NCI-H1694 (cell line): ENCODE measurements at regions not wholly inside any gene's neighbourhood (a gene's known extent, or its start where the extent isn't known, plus 50 kb on each side); places are given as distances from the start of the nearest gene placed in this dataset.
"Not testable (repeated sequence)": the region's sequence is repeated elsewhere in the genome, so short reads cannot be mapped to it uniquely, and the experiment has no call there.

Experiments used
- DNase-seq: peaks from one replicate; lab custom pipeline; 2025; lab: John Stamatoyannopoulos, UW

DNA sequence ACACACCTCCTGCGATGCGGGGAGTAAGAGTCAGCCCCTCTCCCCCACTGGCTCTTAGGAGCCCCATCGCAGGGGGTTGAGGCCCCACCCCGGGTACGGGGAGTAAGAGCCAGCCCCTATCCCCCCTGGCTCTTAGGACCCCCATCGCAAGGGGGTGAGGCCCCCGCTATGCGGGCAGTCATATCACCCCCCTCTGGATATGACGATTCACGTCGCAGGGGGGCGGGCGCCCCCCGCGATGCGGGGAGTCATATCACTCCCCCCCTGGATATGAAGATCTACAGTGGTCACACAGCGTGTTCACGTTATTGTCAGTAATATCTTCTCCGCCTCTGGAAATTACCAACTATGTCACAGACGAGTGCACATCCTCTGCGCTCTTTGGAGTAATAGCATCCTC, 61.1 kb downstream of the DEFB131A start:
- DNase-seq, result not testable (repeated sequence)

DNA sequence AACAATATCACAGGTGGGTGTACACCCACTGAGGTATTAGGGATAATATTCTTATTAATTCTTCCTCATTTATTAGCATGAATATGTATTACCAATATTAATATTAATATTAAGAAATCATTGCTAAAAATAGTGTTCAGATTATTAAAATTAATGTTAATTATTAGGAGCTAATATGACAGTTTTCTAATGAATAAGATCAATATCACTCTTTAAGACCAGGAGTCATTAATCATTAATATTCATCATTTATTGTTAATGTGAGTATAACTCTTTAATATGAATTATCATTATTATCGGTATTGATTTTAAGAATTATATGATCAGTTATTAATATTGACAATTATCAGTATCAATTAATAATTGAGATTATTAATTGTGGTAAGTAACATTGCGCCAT, 62.5 kb downstream of the DEFB131A start:
- DNase-seq, result not testable (repeated sequence)

DNA sequence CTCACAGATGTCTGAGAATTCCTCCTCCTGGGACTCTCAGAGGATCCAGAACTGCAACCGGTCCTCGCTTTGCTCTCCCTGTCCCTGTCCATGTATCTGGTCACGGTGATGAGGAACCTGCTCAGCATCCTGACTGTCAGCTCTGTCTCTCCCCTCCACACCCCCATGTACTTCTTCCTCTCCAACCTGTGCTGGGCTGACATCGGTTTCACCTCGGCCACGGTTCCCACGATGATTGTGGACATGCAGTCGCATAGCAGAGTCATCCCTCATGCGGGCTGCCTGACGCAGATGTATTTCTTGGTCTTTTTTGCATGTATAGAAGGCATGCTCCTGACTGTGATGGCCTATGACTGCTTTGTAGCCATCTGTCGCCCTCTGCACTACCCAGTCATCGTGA, 68.7 kb downstream of the DEFB131A start:
- not testable (repeated sequence) for DNase-seq

DNA sequence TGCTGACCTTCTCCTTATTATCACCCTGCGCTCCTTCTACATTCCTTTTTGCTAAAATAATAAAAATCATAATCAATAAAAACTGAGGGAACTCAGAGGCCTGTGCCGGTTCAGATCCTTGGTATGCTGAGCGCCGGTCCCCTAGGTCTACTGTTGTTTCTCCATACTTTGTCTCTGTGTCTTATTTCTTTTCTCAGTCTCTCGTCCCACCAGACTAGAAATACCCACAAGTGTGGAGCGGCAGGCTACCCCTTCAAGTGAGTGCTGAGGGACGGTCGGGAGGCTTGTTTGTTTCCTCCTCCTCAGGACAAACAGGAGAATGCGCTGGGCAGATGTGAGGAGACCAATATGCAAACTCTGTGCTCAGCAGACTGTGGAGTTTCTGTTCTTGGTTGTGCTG, 75.4 kb downstream of the DEFB131A start:
- DNase-seq, result not testable (repeated sequence)

DNA sequence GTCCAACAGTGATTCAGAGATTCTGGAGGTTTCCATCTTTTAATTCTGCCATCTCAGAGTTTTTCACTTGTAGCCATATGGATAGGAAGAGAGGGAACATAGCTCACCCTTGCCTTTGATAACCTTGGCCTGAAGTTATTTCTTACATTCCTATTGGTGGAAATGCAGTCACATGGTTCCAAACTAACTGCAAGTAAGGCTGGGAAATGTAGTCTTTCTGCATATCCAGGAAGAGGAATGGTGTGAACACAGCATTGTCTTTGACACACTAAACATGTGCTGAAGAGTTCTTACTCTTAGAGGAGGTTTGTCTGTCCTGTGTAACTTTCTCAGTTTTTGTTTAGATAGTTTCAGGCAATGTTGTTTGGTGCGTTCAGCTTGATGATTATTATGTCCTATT, 78.7 kb downstream of the DEFB131A start:
- not testable (repeated sequence) for DNase-seq

DNA sequence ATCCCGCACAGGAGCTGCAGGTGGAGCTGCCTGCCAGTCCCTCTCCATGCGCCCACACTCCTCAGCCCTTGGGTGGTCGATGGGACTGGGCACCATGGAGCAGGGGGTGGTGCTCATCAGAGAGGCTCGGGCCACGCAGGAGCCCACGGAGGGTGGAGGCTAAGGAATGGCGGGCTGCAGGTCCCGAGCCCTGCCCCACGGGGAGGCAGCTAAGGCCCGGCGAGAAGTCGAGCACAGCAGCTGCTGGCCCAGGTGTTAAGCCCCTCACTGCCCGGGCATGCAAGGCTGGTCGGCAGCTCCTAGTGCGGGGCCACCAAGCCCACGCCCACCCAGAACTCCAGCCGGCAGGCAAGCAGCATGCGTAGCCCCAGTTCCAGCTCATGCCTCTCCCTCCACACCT, 80.2 kb downstream of the DEFB131A start:
- not testable (repeated sequence) for DNase-seq

DNA sequence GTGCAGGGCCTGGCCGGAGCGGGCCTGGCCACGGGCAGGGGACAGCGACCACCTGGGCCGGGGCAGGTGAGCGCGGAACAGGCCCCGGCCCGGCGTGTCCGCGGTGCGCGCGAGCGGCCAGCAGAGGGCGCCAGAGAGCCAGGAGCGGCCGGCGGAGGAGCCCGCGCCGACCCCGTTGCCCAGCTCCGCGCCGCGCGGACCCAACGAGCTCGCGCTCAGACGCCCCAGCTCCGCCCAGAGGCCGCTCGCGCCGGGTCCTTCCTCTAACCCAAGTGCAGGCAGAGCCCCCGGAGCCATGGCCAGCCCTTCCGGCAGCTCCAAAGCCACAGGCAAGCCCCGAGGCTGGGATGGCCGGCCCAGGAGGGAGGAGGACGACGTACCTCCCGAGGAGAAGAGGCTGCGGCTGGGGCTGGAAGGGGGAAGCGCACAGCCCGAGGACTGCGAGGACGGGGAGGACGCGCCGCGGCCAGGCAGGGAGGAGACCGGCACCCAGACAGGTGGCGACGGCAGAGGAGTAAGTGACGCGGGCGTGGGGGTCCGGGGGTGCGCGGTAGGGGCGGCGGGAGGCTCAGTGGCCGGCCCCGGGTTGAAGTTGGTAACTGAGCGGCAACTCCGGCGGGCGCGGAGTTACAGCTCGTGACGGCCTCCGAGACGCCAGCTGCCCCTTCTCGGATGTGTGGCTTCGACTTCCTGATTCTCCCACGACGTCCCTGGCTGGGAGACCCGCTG, 88.1 kb downstream of the DEFB131A start:
- not testable (repeated sequence) for DNase-seq

DNA sequence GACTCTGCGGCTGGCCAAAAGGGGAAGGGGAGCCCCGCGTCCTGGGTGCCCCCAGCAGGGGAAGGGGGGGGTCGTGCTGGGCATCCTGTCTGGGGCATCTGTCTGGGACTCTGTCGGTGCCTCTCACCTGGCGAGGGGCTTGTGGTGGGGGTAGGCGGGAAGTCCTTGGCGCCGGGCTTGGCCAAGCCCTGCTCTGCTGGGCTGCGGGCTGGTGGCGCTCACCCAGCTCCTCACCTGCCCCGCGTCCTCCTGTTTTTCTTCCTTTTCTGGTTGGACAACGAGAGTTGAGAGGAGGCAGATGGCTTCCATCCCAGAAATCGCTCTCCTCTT, 88.6 kb downstream of the DEFB131A start:
- not testable (repeated sequence) for DNase-seq

DNA sequence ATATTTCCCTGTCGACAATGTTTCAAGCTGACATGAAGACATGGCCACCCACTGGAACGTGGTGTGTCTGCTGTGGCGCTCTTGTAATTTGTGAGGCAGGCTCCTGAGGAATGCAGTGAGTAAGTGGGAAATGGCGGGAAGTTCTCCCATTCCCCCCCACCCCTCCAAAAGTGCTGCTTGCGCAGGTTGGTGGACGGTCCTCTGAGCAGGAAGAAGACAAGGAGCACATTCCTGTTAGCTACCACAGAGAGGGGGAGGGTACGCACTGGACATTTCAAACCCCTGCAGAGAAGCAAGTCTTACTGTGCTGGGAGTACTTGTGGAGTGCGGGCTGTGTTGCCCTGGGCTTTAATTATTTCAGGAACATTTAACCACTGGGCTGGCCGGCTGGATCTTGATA, 92.9 kb downstream of the DEFB131A start:
- DNase-seq, result not testable (repeated sequence)

DNA sequence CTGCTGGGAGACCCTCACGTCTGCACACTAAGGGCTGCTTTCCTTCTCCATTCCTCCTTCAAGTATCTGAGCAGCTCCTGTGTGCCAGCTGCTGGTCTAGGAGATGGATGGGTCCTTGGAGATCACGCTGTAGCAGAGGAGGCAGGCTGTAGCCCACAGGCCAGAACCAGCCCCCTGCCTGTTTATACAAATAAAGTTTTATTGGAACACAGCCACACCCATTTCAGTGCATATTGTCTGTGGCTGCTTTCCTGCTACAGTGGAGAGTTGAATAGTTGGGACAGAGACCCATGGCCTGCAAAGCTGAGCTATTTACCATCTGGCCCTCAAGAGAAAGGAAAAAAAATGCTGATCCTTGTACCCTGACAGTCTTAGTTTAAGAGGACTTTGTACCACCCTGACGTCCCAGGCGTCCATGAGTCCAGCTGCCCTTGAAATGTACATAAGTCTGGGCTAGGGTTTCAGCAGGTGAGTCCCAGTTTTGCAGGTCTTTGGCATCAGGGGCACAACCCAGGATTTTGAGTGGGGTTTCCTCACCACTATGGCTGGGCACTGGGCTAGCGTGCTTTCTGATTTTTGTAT, 95.8 kb downstream of the DEFB131A start:
- DNase-seq, result not testable (repeated sequence)

DNA sequence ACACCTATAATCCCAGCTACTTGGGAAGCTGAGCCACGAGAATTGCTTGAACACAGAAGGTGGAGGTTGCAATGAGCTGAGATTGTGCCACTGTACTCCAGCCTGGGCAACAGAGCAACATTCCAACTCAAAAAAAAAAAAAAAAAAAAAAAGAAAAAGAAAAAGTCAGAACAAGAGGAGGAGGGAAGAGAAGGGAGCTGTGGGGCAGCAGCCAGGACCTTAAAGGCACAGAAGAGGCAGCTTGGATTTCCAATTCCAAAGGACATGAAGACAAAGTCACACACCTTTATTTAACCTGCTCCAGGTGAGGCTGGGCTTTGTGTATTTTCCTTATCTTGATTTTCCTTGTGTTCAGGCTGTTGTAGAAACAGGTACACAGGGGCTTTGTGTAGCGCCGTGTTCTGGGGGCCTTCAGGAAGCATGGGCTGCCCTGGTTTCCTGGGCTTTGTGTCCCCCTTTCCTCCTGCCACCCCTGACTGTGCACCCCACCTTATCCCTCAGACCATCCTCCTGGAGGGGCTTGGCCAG, 97.2 kb downstream of the DEFB131A start:
- not testable (repeated sequence) for DNase-seq

DNA sequence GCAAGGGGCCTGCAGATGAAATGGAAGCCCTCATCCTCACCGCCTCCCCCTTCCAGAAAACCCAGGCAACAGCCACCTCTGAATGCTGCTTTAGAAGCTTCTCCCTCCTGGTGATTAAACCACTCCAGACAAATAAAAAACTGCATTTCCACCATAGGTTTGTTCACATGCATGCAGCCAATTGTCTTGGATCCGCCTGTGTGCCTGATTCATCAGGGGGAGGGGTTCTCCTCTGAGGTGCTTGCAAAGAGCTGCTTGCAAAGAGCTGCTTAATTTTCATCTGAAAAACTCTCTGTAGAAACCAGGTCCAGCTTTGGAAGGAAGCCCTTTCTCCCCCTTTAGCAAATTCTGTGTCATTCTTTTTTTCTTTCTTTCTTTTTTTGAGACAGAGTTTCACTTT, 100.6 kb downstream of the DEFB131A start:
- not testable (repeated sequence) for DNase-seq

DNA sequence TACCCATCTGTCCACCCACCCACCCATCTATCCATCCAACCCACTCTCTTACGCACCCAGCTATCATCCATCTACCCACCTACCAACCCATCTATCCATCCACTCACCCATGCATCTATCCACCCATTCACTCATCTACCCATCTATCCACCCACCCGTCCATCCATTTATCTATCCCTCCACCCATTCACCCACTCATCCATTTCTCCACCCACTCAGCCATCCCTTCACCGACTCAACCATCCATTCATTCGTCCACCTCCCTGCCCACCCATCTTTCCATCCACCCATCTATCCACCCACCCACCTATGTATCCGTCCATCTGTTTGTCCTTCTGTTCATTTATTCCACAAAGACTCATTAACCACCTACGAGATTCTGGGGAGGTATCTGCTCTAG, 103.3 kb downstream of the DEFB131A start:
- not testable (repeated sequence) for DNase-seq

DNA sequence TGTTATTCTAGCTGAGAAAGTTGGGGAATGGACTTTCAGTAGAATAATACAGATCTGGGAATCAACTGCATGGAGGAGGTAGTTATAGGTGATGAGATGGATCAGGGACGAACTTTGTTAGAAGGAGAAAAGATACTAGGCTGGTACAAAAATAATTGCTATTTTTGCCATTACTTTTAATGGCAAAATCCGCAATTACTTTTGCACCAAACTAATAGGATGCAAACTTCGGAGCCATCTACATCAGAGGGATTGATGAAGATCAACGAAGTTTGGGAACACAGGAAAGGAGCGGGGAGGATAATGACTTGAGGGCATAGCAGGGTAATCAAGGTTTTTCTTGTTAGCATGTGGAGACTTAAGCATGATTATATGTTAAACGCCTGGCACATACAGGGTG, 111.9 kb downstream of the DEFB131A start:
- DNase-seq, result not testable (repeated sequence)

DNA sequence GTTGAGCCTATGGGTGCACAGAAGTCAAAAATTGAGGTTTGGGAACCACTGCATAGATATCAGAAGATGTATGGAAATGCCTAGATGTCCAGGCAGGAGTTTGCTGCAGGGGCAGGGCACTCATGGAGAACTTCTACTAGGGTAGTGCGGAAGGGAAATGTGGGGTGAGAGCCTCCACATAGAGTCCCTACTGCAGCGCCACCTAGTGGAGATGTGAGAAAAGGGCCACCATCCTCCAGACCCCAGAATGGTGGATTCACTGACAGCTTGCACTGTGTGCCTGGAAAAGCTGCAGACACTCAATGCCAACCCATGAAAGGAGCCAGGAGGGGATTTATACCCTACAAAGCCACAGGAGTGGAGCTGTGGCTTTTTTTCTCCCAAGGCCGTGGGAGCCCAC, 133.7 kb downstream of the DEFB131A start:
- not testable (repeated sequence) for DNase-seq

DNA sequence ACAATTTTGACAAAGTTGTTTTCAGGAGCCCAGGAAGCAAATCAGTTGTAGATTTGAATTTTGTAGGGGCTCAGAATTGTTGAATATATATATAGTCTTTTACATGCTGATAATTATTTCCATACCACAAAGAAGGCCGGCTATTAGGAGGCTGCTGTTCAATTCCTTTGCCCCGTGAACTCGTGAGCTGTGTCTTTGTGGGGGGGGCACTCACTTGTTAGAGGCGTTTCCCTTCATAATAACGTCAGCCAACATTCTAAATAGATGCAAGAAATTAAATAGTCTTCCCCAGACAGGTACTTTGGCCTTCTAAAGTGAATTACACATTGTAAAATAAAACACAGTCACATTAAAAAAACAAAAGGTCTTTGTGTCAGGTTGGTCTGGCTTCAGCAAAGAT, 138.7 kb downstream of the DEFB131A start:
- DNase-seq, result not testable (repeated sequence)

DNA sequence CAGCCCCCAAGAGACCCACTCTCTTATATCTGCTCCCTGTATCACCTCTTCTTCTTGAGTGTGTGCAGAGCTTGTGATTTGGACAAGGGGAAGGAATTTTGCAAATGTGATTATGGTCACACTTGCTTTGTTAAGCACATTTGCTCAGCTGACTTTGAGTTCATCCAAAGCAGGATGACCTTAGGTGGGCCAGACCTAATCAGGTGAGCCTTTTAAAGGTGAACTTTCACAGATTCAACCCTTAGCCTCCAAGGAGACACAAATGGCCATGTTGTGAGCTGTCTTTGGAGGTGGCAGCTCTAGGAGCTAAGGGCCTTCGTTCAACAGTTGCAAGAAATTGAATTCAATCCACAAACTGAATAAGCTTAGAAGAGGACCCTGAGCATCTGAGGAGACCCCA, 147.8 kb downstream of the DEFB131A start:
- DNase-seq, result no peak

DNA sequence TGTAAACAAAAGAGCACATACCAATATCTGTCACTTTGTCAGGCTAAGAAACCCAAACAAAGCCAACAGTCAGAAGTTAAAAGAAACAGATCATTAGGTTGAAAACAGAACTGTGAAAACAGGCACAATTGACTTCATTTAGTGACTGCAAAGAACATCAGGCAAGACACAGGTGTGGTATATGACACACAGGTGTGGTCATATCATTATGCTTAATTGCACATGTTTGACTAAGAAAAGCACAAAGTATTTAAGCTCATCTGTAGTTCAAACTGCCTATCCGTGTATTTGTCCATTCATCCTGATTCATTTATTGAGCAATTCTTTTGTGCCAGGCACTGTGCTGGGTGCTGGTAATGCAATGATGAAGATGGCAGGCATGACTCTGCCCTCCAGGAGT, 150.7 kb downstream of the DEFB131A start:
- no peak for DNase-seq

DNA sequence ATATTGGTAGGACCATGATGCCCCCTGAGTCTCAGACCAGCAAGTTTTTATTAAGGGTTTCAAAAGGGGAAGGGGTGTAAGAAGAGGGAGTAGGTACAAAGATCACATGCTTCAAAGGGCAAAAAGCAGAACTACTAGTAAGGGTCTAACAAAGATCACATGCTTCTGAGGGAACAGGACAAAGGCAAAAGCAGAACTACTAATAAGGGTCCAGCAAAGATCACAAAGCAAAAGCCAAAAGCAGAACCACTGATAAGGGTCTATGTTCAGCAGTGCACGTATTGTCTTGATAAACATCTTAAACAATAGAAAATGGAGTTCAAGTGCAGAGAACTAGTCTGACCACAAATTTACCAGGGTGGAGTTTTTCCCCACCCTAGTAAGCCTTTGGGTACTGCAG, 151.3 kb downstream of the DEFB131A start:
- not testable (repeated sequence) for DNase-seq

DNA sequence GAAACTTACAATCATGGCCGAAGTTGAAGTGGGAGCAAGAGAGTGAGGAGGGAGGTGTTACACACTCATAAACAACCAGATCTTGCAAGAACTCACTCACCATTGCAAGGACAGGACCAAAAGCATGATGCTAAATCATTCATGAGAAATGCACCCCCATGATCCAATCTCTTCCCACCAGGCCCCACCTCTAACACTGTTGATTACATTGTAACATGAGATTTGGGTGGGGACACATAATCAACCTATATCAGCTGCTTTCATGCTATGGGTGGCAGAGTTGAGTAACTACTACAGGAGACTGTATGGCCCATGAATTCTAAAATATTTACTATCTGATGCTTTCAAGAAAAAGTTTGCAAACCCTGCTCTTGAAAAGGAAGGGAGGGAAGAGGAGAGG, 155.1 kb downstream of the DEFB131A start:
- no peak for DNase-seq

DNA sequence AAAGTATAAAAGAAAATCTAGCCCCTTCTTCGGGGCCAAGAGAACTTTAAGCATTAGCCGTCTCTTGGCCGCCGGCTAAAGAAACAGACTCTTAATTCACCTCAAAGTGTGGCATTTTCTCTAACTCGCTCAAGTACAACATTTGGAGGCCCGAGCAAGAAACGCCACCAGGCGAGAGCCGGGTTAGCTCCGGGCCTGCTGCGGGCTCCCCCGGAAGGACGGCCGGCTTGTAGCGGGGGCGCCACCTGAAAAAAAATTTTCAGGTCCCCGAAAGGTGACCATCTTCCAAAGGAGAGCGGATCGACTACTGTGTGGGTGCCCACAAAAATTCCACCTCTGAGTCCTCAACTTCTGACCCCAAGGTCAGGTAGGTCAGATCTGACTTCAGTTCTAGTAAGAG, 156.0 kb downstream of the DEFB131A start:
- no peak for DNase-seq

DNA sequence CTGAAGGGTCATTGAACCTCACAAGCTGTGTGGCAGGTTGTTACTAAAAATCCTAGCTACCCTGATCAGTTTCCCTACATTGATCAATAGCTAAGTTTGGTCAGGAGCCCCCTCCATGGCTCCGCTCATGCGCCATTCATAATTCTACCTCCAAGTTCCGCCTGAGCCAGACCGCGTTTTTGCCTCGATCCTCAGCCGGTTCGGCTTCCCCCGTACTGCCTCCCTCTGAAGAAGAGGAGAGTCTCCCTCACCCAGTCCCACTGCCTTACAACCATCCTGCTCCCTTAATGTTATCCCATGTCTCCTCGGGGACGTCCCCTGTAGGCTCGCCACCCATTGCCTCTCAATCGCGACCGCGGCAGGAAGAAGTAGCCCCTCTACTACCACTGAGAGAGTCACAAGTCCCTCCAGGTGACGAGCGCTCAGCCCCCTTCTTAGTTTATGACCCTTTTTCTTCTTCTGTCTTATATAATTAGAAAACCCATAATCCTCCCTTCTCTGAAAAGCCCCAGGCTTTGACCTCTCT, 158.2 kb downstream of the DEFB131A start:
- no peak for DNase-seq
